ENCODE measurements at regions not wholly inside any gene's neighbourhood (a gene's known extent, or its start where the extent isn't known, plus 50 kb on each side); places are given as distances from the start of the nearest gene placed in this dataset.
"Not testable (repeated sequence)": the region's sequence is repeated elsewhere in the genome, so short reads cannot be mapped to it uniquely, and the experiment has no call there.

DNA sequence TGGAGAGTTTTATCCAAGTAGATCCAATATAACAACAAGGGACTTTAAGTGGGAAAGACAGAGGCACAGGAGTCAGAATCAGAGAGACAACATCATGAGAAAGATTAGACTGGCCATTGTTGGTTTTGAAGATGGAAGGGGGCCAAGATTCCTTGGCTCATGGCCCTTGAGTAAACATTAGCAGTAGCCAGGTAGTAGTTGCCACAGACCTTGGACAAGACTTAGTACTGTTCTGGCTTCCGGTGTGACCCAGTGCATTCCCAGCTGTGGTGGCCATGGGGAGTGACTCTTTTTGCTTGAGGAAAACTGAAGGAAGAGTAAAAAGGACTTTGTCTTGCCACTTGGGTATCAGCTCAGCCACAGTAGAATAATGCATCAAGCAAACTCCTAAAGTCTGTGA is 462.2 kb upstream of the CPXCR1 start:
- TF ChIP-seq EZH2 (IDR thresholded peaks at IDR 0.05; ENCODE audit: low read depth), result no peak
- TF ChIP-seq, protein P1, sequence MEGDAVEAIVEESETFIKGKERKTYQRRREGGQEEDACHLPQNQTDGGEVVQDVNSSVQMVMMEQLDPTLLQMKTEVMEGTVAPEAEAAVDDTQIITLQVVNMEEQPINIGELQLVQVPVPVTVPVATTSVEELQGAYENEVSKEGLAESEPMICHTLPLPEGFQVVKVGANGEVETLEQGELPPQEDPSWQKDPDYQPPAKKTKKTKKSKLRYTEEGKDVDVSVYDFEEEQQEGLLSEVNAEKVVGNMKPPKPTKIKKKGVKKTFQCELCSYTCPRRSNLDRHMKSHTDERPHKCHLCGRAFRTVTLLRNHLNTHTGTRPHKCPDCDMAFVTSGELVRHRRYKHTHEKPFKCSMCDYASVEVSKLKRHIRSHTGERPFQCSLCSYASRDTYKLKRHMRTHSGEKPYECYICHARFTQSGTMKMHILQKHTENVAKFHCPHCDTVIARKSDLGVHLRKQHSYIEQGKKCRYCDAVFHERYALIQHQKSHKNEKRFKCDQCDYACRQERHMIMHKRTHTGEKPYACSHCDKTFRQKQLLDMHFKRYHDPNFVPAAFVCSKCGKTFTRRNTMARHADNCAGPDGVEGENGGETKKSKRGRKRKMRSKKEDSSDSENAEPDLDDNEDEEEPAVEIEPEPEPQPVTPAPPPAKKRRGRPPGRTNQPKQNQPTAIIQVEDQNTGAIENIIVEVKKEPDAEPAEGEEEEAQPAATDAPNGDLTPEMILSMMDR (conservative IDR thresholded peaks at IDR 0.05), result no peak
- no peak overlapping the region for H3K4me2 ChIP-seq
- H3K4me3 ChIP-seq, result no peak overlapping the region
- H3K79me2 ChIP-seq (ENCODE audit: low read depth), result no peaks in the 10 kb centered on the region
- no peak overlapping the region for H2AFZ ChIP-seq
- ChIA-PET CTCF (no interaction called here), POLR2A (ENCODE audit: unreplicated experiment) (no interaction called here)
- H3K9me2 ChIP-seq (ENCODE audit: insufficient read depth), result no peaks in the 10 kb centered on the region
- BruUV-seq (replicated peaks), result no TSS peak
- no peak overlapping the region for H3K27ac ChIP-seq
- DNase-seq, result no peak
- no peaks in the 10 kb centered on the region for H4K20me1 ChIP-seq (ENCODE audit: insufficient read depth)
- H3K36me3 ChIP-seq (ENCODE audit: low read depth), result no peaks in the 10 kb centered on the region
- no peaks in the 10 kb centered on the region for H3K27me3 ChIP-seq (ENCODE audit: insufficient read depth, low read depth)
- H3K9me3 ChIP-seq (ENCODE audit: insufficient read depth, low read depth), result no peaks in the 10 kb centered on the region
- H3F3A ChIP-seq (ENCODE audit: insufficient read depth, low read depth), result no peaks in the 10 kb centered on the region
- no peaks in the 10 kb centered on the region for H3K4me1 ChIP-seq (replicated peaks; ENCODE audit: insufficient read depth)
- intact Hi-C loops (cut with micrococcal nuclease; ENCODE audit: unreplicated experiment), result no loop called here

DNA sequence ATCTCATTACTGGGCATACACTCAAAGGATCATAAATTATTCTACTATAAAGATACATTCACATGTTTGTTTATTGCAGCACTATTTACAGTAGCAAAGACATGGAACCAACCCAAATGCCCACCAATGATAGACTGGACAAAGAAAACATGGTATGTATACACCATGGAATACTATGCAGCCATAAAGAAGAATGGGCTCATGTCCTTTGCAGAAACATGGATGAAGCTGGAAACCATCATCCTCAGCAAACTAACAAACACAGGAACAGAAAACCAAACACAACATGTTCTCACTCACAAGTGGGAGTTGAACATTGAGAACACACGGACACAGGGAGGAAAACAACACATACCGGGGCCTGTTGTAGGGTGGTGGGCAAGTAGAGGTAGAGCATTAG is 433.1 kb upstream of the CPXCR1 start:
- BruUV-seq (replicated peaks); H3K9me3 ChIP-seq (ENCODE audit: insufficient read depth, low read depth); H3K4me3 ChIP-seq; H3K36me3 ChIP-seq (ENCODE audit: low read depth); H3F3A ChIP-seq (ENCODE audit: insufficient read depth, low read depth); H4K20me1 ChIP-seq (ENCODE audit: insufficient read depth); H3K9me2 ChIP-seq (ENCODE audit: insufficient read depth); H2AFZ ChIP-seq; H3K79me2 ChIP-seq (ENCODE audit: low read depth); H3K27ac ChIP-seq; DNase-seq; H3K4me1 ChIP-seq (replicated peaks; ENCODE audit: insufficient read depth); POLR2A ChIA-PET (ENCODE audit: unreplicated experiment); H3K27me3 ChIP-seq (ENCODE audit: insufficient read depth, low read depth); H3K4me2 ChIP-seq; CTCF ChIA-PET; intact Hi-C loops (cut with micrococcal nuclease; ENCODE audit: unreplicated experiment): not testable (repeated sequence)

DNA sequence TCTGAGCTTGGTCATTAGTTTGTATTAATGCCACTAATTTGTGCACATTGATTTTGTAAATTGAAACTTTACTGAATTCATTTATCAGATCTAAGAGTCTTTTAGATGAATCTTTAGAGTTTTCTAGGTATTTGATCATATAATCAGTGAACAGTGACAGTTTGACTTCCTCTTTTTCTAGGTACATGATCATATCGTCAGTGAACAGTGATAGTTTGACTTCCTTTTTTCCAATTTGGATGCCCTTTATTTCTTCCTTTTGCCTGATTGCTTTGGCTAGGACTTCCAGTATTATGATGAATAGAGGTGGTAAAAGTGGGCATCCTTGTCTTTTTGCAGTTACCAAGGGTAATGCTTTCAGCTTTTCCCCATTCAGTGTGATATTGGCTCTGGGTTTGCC is 421.4 kb upstream of the CPXCR1 start:
- Histone ChIP-seq H3K79me2 (ENCODE audit: low read depth) (no peaks in the 10 kb centered on the region), H3K27ac (no peak overlapping the region), H3K9me2 (ENCODE audit: insufficient read depth) (no peaks in the 10 kb centered on the region), H3K4me3 (no peak overlapping the region), H3K36me3 (ENCODE audit: low read depth) (no peaks in the 10 kb centered on the region), H2AFZ (no peak overlapping the region), H3K4me1 (replicated peaks; ENCODE audit: insufficient read depth) (no peaks in the 10 kb centered on the region), H3K4me2 (no peak overlapping the region), H3K9me3 (ENCODE audit: insufficient read depth, low read depth) (no peaks in the 10 kb centered on the region), H3K27me3 (ENCODE audit: insufficient read depth, low read depth) (no peaks in the 10 kb centered on the region), H3F3A (ENCODE audit: insufficient read depth, low read depth) (no peaks in the 10 kb centered on the region), H4K20me1 (ENCODE audit: insufficient read depth) (no peaks in the 10 kb centered on the region)
- intact Hi-C loops (cut with micrococcal nuclease; ENCODE audit: unreplicated experiment), result no loop called here
- TF ChIP-seq EZH2 (IDR thresholded peaks at IDR 0.05; ENCODE audit: low read depth), result no peak
- TF ChIP-seq, protein P1 (conservative IDR thresholded peaks at IDR 0.05), result no peak
- DNase-seq, result no peak
- CTCF ChIA-PET, result no interaction called here
- BruUV-seq (replicated peaks), result no TSS peak
- POLR2A ChIA-PET (ENCODE audit: unreplicated experiment), result no interaction called here

DNA sequence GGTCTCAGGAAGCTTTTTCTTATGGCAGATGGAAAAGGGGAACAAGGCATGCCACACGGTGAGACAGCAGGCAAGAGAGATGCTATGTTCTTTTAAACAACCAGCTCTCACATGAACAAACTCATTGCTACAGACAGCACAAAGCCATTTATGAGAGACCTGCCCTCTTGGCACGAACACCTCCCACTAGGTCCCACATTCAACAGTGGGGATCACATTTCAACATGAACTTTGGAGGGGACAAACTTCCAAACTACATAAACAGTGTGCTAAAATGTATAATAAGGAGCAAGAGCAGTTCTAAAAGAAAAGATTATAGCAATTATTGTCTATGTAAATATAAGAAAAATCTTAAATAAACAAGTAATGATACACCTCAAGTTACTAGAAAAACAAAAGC is 391.8 kb upstream of the CPXCR1 start:
- CTCF ChIA-PET, result no interaction called here
- no peaks in the 10 kb centered on the region for H3K9me2 ChIP-seq (ENCODE audit: insufficient read depth)
- no peaks in the 10 kb centered on the region for H3F3A ChIP-seq (ENCODE audit: insufficient read depth, low read depth)
- no peaks in the 10 kb centered on the region for H3K27me3 ChIP-seq (ENCODE audit: insufficient read depth, low read depth)
- H3K4me1 ChIP-seq (replicated peaks; ENCODE audit: insufficient read depth), result no peaks in the 10 kb centered on the region
- no peaks in the 10 kb centered on the region for H3K79me2 ChIP-seq (ENCODE audit: low read depth)
- DNase-seq, result no peak
- POLR2A ChIA-PET (ENCODE audit: unreplicated experiment), result no interaction called here
- TF ChIP-seq, protein P1 (conservative IDR thresholded peaks at IDR 0.05), result no peak
- no peak for TF ChIP-seq EZH2 (IDR thresholded peaks at IDR 0.05; ENCODE audit: low read depth)
- no peaks in the 10 kb centered on the region for H3K9me3 ChIP-seq (ENCODE audit: insufficient read depth, low read depth)
- BruUV-seq (replicated peaks), result no TSS peak
- no peak overlapping the region for H3K27ac ChIP-seq
- no peak overlapping the region for H2AFZ ChIP-seq
- H3K36me3 ChIP-seq (ENCODE audit: low read depth), result no peaks in the 10 kb centered on the region
- H3K4me3 ChIP-seq, result no peak overlapping the region
- H3K4me2 ChIP-seq, result no peak overlapping the region
- H4K20me1 ChIP-seq (ENCODE audit: insufficient read depth), result no peaks in the 10 kb centered on the region
- intact Hi-C loops (cut with micrococcal nuclease; ENCODE audit: unreplicated experiment), result no loop called here
